ENCODE measurements at regions not wholly inside any gene's neighbourhood (a gene's known extent, or its start where the extent isn't known, plus 50 kb on each side); places are given as distances from the start of the nearest gene placed in this dataset.
A peak's percentile ranks its signal among the peaks of the same experiment; 100 is the strongest.

GRCh38 chr5:124867137-124867704 is 120.8 kb upstream of the ZNF608 start (continued):
- TF ChIP-seq BCL3 (IDR thresholded peaks at IDR 0.05; ENCODE audit: borderline replicate concordance, insufficient read depth, low read depth, low read length, poor library complexity, severe bottlenecking), result no peak
- TF ChIP-seq RUNX3 (IDR thresholded peaks at IDR 0.05; ENCODE audit: low read length), result 0 out of 2 replicates have a peak, but pooled peaks have one; percentile 9
- TF ChIP-seq TCF12 (IDR thresholded peaks at IDR 0.05; ENCODE audit: low read depth, low read length), result no peak
- no peak for TF ChIP-seq CREB1 (IDR thresholded peaks at IDR 0.05; ENCODE audit: low read depth)

DNA sequence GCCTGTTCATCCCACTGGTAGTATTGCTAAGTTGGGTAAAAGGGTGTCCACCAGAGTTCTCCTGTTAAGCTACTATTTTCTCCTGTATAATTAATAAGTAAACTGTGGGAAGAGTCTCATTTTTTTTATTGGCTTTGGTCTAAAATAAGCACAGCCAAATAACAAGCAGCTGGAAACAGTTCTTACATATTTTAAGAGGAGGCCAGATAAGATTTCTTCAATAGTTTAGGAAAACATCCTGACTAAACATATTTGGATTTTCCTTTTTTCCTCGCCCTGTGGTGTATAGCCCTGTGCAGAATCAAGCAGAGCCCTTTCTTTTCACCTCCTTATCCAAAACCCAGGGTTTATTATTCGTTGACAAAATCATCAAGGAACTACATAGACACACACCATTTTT is 122.2 kb upstream of the ZNF608 start:
- Histone ChIP-seq H3K9ac (ENCODE audit: control insufficient read depth, insufficient read depth, low read length) (no peak overlapping the region), H3K4me1 (ENCODE audit: control insufficient read depth, insufficient read depth, low read length) (no peaks in the 10 kb centered on the region), H3K4me2 (ENCODE audit: control insufficient read depth, insufficient read depth) (no peak overlapping the region), H3K27ac (ENCODE audit: control insufficient read depth, insufficient read depth) (no peak overlapping the region), H2AFZ (ENCODE audit: control insufficient read depth, low read depth, low read length) (no peak overlapping the region), H3K36me3 (ENCODE audit: control insufficient read depth in 2 of 2, insufficient read depth in 2 of 2, low read length in 1 of 2) (no peaks in the 10 kb centered on the region), H3K4me3 (no peak overlapping the region), H3K9me3 (replicated peaks; ENCODE audit: control insufficient read depth, insufficient read depth, low read length) (no peaks in the 10 kb centered on the region; the same call in 2 of the 3 replicates), H3K79me2 (ENCODE audit: control insufficient read depth, insufficient read depth, low read length) (no peaks in the 10 kb centered on the region), H3K27me3 (replicated peaks in 1 of 2; ENCODE audit: control insufficient read depth in 2 of 2, insufficient read depth in 2 of 2, low read length in 1 of 2) (no peaks in the 10 kb centered on the region), H4K20me1 (ENCODE audit: control insufficient read depth, insufficient read depth) (no peaks in the 10 kb centered on the region)
- SMC1A ChIA-PET (ENCODE audit: uncharacterized antibody, unreplicated experiment), result interaction anchor here (1.3 to 1.4 kb wide), 2 partner anchors 17 to 42 kb away, joined by 3 to 5 read pairs; no protein-coding TSS in a partner anchor
- BruUV-seq (replicated peaks), result no TSS peak
- RAD21 ChIA-PET (ENCODE audit: unreplicated experiment), result no interaction called here
- WGBS (ENCODE audit: insufficient coverage, insufficient replicate concordance, low lambda C conversion rate, missing lambda C conversion rate), result 29% methylated on average over 2 of the region's 2 CpGs
- POLR2A ChIA-PET, result no interaction called here
- in situ Hi-C loops (cut with MboI), result no loop called here
- no peak for ATAC-seq
- no peak for DNase-seq (ENCODE audit: low read depth, low spot score)
- intact Hi-C loops (cut with micrococcal nuclease; ENCODE audit: unreplicated experiment), result no loop called here
- no peak for FAIRE-seq
- CTCF ChIA-PET, result no interaction called here
- no peak for TF ChIP-seq RAD51 (IDR thresholded peaks at IDR 0.05)
- no peak for TF ChIP-seq ATF3 (IDR thresholded peaks at IDR 0.05; ENCODE audit: borderline replicate concordance, extremely low read depth, low read depth, low read length)
- TF ChIP-seq BRCA1 (IDR thresholded peaks at IDR 0.05; ENCODE audit: low read depth, low read length), result no peak
- no peak for TF ChIP-seq MYC (IDR thresholded peaks at IDR 0.05; ENCODE audit: insufficient read depth, insufficient read length, insufficient replicate concordance, low read length, severe bottlenecking)
- no peak for TF ChIP-seq SPI1 (IDR thresholded peaks at IDR 0.05; ENCODE audit: borderline replicate concordance, insufficient read depth, low read depth, low read length)
- no peak for TF ChIP-seq SREBF1 (IDR thresholded peaks at IDR 0.05; ENCODE audit: low read length)

Measured in GM12878 (cell line).